HG02763 (cell line): ENCODE measurements at regions not wholly inside any gene's neighbourhood (a gene's known extent, or its start where the extent isn't known, plus 50 kb on each side); places are given as distances from the start of the nearest gene placed in this dataset.

Experiments used
- ATAC-seq: cut with Tn5 transposase; IDR thresholded peaks from one replicate; pipeline ENCODE4 v1.9.1; 2021; ENCODE audit warnings: mild to moderate bottlenecking, moderate library complexity; ENCODE audit not compliant: unreplicated experiment

DNA sequence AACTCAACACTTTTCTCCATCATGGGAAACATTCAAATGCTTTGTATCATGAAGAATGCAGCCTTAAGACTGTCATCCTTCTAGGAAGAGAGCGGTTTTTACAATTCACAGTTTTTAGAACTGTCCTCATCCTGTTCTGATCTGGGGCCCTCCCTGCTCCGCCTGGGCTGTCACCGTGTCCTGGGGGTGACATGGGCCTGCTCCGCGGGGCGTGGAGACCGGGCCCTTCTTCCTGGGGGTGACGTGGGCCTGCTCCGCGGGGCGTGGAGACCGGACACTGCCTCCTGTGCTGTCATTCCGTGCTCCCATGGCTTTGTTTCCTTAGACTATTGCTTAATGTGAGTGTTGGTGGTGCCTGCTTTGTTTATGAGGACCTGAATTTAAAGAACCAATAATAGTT, 122.8 kb downstream of the TMEM18 start:
- no peak for ATAC-seq

DNA sequence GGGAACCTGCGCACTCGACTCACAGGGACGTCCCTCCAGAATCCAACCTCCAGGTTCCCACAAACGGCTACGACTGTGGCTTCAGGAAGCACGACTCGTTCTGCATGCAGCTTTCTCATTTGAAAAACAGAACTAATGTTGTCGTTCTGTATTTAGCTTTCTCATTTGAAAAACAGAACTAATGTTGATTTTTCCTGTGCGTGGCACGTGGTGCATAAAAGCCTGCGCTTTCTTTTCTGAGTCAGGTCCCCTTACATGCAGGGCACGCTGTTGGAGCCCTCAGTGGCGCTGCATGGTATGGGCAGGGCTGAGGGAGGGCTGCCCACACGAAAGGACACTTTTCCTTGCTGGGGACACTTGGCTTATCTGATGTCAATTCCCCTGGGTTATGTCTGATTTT, 124.3 kb downstream of the TMEM18 start:
- ATAC-seq: no peak

DNA sequence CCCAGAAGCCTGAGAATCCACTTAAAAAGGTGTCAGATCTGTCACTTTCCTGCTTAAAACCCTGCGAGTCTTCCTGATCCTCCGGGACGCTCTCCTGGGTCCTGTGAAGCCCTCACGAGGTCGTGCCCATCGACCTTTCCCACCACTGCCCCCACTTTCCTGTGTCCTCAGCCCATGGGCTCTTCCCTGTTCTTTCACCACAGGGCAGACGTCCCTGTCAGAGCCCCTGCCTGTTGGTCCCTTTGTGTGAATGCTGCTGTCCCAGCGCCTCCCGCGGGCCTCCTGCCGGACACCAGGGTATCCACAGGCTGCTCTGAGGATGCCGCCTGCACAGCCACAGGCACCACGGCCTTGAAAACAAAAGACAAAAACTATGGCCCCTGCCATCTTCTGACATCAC, 125.6 kb downstream of the TMEM18 start:
- no peak for ATAC-seq

DNA sequence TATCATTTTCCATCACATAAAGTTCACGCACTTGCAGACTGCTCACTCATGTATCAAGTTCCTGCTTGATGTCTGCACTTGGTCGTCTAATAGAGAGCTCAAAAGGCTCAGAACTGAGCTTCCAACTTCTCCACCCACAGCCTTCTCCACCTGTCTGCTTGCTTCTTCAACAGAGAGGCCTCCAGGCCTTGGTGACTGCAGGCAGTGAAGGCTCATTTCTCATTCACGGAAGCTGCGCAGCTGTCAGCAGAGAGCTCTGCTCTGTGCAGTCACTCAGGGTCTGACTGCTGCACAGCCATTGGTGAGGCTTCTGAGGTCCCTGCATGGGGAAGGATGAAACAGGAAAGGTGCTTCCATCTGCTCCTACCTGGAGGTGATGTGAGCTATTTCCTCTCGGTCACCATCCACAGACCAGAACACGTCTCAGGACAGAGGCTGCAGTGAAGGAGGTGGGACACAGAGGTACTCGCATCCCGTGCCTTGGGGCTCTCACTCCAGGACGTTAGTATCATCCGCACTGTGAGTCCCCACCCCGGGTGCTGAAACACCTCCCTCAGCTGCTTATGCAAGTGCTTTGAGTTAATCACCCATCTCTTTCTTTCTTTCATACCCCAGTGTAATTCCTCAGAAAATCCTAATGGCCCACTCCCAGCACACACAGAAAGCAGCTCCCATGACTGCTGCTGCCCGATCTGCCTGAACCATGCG, 126.2 kb downstream of the TMEM18 start:
- ATAC-seq: no peak

DNA sequence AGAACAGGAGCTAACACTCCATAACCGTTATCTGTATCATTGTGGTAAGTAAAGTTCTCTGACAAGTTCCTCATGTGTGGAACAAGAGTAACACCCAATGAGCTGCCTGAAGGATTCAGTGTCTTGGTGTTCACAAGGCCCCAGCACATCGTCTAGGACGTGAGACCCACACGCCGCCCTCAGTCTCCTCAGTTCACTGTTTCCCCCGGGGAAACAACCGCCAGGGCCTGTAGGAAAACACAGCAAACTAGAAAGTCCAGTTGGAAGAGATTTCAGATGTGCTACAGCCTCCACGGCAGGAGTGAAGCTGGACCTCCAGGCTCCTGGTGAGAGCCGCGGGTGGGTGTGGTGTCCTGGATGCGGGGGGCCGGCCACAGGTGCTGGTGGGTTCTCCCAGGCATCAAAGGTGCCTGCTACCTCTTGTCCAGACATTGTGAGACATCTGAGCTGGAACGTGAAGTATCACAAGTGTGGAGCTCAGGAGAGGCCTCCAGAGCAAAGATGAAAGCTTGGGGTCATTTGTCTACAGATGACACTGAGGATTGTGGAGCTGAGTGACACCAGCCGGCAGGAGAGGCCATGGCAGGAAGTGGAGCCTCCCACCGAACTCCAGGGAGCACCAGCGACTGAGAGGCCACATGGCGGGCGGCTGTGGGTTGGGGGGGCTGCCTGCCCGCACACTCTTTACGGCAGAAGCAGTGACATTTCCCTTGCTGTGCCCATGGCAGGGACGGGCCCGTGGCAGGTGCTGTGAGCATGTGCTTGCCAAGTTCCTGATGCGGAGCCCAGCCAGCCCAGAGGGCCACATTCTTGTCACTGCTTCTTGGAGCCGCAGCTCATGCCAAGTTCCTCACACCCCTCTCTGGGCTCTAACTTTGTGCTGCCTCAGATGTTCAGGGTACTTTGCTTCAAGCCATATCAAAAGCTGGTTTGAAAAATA, 131.2 kb downstream of the TMEM18 start:
- ATAC-seq: no peak

DNA sequence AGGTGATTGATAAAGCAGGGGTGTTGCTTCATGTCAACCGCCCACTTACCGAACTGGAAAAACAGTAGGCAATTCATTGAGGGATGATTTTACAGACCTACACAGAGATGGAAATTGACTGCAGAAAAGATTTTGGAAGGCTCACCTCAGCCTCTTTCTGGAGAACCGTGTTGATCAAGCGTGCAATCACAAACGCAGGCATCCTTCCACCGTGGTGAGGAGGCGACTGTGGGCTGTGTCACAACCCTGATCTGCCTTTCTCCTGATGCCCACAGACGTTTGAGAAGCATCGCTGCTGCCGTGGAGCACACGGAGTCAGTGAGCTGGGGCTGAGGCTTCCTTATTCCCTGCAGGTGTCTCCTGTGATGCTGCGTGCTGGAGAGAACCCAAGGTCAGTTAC, 132.0 kb downstream of the TMEM18 start:
- no peak for ATAC-seq

DNA sequence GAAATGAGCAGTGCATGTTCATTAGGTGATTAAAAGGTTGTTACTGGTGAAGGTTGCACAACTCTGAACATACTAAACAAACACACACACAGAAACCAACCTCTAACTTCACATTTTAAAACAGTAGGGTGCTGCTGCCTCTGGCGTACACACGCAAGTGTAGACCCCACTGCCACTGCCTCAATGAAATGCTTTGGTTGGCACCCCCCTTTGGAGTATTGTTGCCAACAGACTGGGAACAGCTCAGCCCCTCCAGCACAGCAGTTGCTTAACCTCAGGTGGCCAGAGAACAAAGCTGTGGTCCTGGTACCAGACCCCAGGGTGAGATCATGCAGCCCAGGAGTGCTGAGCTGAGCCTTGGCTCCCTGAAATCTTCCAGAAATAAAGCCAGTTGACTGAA, 138.6 kb downstream of the TMEM18 start:
- ATAC-seq: no peak

DNA sequence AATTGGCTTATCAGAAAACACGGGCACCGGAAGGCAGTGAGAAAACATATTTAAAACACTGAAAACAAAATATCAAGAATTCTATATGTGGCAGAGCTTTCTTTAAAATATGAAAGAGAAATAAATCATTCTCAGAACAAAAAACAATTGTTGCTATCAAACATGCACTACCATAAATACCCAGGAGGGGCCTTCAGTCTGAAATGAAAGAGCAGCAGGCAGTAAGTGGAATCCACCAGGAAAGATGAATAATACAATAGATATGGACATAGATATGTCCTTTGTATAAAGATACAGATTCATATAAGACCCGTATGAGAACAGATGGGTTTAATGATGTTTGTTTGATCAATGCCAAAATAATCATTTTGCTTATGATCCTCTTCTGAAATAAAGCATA, 142.0 kb downstream of the TMEM18 start:
- ATAC-seq: no peak

DNA sequence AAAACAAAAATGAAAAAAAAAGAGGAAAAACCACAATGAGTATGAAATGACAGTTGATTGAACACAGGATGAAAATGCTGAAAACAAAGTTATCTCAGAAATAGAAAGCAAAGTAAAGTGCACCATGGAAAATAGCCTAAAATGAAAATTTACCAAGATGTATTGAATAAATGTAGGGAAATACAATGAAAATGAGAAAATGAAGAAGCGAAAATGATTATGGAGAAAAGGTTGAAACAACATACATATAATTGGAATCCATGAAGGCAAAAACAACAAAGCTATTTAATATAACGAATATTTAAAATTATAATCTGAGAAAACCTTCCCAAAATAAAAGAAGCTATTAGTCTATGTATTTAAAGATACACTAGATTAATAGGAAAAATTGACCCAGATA, 147.4 kb downstream of the TMEM18 start:
- no peak for ATAC-seq

DNA sequence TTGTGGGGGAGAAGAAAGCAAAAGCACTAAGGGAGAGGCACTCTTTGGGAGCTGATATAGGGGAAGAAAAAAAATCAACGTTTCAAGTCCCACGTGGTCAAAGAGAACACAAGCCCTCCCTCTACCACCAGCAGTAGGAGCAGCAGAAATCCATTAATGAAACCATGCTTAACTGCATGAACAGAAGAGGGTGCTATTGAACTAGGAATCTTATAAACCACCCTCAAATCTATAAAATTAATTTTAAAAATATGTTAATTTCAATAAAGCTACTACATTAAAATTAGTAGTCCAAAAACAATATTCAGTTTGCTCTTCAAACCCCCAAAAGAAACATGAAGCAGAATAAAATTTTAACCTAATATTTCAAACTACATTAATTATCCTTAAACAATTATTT, 147.8 kb downstream of the TMEM18 start:
- ATAC-seq: no peak

DNA sequence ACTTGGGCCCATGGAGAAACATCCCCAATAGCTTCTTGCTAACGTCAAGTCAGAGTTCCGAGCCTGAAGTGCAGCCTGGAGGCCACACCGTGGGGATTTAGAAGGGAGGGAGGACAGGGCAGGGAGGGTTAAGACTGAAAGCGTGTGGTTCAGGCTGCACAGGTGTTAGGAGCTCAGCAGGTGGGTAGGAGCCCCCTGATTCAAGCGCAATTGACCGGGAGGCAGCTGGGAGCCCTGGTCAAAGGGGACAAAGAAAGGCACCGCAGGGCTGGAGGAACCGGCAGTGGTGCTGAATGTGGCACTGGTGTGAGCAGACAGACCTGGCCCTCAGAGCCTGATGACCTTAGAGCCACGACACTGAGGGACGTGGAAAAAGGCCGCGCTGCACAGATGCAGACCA, 149.6 kb downstream of the TMEM18 start:
- no peak for ATAC-seq

DNA sequence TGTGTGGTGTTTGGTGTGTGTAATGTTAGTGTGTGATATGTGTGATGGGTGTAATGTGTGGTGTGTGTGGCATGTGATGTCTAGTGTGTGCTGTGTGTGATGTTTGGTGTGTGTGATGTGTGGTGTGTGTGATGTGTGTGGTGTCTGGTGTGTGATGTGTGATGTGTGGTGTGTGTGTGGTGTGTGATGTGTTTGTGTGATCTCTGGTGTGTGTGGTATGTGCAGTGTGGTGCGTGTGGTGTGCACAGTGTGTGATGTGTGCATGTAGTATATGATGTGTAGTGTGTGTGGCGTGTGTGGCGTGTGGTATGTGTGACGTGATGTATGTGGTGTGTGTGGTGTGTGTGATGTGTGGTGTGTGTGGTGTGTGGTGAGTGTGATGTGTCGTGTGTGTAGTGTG, 150.3 kb downstream of the TMEM18 start:
- ATAC-seq: no peak

DNA sequence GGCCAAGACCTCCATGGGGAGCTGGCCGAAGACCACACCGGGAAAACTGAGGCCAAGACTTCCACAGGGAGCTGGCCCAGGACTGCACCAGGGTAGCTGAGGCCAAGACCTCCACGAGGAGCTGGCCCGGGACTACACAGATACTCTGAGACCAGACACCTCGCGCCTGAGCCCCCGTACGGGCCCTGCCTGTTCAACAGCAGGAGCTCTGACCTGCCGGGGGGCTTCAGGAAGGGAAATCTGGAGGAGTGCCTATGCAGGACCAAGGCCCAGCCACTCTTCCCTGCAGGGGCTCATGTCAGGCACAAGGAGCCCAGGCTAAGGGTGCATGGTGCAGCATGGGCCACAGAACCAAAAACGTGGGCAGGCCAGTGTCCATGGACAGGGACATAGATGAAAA, 151.6 kb downstream of the TMEM18 start:
- ATAC-seq: no peak

DNA sequence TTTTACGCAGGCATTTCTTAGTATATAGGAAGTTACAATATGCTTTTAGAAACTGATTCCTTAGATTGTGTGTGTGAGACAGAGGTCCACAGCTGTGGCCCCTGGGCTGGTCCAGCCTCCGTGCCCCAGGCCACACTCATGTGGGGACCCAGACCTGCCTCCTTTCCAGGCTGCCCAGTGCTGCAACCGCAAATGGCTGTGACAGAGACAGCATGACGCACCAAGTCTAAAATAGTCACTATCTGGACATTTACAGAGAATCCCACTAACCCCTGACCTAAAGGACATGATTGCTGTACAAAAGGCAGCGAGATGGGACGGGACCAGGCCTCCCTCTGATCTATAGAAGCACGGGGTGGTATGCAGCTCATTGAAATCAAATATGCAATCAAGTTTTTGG, 152.2 kb downstream of the TMEM18 start:
- ATAC-seq: no peak

DNA sequence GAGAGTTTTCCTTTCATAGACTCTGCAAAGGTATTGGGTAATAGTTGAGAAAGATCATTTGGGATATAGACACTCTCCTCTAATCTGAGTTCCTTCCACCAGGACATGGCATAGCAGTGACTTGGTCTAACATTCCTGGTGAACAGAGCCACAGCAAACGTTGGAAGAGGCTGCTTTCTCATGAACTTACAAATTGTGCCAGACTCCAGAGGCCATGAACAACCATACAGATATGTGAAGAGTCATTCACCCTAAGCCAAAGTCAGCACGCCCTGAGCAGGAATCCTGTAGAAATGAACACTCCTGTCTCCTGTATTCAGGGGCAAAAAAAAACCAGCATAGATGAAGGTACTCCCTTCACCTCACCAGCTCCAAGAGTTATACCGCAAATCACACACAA, 152.8 kb downstream of the TMEM18 start:
- no peak for ATAC-seq

DNA sequence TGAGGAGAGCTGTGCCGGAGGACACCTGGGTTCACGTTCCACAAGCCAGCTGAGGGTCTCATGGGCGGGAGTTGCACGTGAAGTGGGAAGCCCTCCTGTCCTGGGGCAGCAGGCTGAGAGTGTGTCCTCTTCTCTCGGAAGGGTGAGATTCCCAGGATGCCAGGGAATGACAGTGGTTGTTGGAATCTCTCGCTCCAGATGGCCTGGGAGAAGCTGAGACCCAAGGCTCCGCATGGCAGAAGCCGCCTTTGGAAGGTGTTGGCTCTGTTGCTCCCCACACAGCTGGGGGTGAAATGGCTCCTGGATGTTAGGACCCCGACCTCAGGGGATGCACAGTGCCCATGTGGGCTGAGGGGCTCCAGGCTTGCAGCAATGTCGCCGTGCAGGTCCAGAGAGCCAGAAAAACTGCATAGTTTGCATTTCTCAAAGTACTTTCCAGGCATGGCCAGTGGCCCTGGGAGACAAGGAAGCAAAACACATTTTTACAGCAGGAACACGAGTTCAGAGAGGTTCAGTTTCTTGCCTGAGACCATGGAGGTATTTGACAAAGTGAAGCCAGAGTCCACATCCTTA, 153.4 kb downstream of the TMEM18 start:
- ATAC-seq: no peak

DNA sequence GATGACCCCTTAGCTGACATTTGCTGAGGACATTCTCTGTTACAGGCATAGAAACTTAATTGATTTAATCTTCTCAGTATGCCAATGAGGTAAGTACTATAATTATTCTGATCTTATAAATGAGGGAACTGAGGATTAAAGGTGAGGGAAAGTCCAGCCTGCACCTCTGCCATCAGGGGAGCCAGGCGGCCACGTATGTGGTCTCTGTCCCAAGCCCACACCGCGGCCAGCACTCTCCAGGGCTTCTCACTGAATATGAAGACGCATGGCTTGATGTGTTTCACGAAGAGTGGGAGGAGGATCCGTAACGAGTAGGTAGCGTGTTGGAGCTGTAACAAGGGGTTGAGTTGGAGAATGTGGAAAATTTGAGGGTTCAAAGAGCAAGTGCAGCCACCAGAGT, 154.4 kb downstream of the TMEM18 start:
- ATAC-seq: no peak

DNA sequence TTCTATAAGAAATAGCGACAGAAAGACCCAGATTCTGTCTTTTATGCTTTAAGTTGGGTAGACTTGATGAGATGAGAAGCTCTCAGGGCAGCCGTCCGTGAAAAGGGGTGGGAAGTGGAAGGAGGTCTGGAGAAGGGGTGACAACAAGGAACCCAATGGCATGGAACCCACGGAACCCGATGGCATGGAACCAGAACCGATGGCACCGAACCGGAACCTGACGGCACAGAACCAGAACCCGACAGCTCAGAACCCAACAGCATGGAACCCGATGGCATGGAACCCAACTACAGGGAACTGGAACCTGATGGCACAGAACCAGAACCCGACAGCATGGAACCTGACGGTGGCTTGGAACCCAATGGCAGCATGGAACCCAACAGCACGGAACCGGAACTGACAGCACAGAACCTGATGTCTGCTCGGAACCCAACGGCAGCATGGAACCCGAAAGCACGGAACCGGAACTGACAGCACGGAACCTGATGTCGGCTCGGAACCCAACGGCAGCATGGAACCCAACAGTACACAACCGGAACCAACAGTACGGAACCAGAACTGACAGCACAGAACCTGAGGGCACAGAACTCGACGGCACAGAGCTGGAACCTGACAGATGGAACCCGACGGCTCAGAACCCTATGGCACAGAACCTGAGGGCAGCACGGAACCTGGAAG, 155.2 kb downstream of the TMEM18 start:
- no peak for ATAC-seq

DNA sequence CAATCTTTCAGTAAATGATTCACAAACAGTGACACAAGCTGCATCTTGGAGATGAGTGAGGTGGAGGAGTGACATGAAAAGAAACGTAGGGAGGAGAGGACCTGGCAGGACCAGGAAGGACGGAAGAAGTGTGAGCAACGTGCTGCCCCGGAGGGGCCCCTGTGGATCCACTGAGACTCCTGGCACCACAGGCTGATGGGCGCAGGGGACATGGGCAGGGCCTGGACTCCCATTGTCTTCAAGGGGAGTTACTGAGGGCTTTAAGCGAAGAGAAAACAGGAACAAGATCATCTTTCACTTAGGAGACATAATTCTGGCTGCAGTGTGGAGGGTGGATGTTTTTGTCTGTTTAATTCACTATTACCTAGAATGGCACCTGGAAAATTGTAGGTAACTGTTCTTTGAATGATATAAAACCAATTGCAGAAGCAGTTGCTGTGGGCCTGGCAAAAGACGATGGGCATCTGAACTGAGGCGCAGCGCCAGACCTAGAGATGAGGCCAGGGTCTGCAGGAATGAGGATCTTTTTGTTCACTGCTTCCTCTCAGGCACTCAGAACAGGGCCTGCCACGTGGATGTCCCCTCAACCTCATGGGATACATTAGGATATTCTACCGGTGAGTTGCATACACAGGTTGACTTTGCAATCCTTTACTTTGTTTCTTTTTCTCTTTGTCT, 156.4 kb downstream of the TMEM18 start:
- ATAC-seq: no peak

DNA sequence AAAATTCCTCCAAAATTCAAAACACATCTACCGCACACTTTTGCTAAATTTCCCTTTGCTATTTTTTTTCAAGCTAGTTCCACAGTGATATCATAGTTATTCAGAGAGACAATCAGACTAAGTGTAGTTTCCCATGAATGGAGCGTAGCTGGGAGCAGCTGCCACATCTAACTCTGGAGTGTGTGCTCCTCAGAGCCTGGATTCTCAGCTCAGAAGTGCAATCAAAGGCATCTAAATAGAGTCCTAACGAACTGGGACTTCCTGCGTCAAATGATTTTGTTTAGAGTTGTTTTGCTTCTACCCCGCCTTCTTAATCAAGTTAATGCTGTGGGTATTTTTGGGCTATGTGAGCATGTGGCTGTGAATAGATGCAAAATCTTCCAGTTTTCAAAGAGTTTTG, 160.3 kb downstream of the TMEM18 start:
- no peak for ATAC-seq

DNA sequence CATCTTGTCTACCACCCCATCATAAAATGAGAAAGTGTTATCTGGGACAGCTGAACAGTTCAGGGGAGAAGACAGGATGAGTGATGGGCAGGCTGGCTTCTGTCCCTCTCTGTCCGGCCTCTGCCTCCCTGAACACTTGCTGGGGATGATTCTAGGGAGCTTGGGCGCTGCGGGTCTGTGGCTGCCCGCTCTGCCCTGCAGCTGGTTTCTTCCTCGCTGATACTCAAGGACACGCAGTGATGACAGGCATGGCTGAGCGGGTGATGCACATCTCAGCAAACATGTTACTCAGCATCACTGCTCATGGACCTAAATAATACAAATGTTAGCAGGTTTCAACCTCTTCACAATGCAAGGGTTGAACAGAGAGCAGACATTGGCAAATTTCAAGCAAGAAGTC, 161.1 kb downstream of the TMEM18 start:
- ATAC-seq: no peak
